GM19468 (cell line): ENCODE measurements at regions not wholly inside any gene's neighbourhood (a gene's known extent, or its start where the extent isn't known, plus 50 kb on each side); places are given as distances from the start of the nearest gene placed in this dataset.
A peak's percentile ranks its signal among the peaks of the same experiment; 100 is the strongest.

ENCODE experiments used
- ATAC-seq: cut with Tn5 transposase; IDR thresholded peaks from one replicate; pipeline ENCODE4 v1.9.1; 2021; ENCODE audit warnings: mild to moderate bottlenecking, moderate library complexity, moderate number of reproducible peaks; ENCODE audit not compliant: unreplicated experiment; ENCODE audit errors: extremely low read depth

DNA sequence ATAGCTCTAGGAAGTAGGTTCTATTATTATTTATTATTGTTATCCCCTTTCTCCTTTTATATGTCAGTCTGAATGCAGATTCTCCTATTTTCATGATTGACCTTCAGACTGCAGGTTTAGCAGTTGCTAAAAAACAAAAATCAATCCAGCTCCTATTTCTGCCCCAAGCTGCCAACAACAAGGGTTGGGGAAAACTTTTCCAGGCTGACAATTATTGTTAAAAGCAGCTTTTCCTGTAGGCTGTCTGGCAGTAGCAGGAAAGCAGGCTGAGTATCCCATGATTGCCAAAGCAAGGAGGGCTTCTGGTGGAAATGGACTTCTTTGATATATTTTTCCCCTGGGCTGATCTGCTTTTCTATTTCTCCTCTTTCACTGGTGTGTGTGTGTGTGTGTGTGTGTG, 78.0 kb upstream of the CTLA4 start:
- no peak for ATAC-seq

GRCh38 chr2:203790134-203790852, 77.3 kb upstream of the CTLA4 start:
- no peak for ATAC-seq

DNA sequence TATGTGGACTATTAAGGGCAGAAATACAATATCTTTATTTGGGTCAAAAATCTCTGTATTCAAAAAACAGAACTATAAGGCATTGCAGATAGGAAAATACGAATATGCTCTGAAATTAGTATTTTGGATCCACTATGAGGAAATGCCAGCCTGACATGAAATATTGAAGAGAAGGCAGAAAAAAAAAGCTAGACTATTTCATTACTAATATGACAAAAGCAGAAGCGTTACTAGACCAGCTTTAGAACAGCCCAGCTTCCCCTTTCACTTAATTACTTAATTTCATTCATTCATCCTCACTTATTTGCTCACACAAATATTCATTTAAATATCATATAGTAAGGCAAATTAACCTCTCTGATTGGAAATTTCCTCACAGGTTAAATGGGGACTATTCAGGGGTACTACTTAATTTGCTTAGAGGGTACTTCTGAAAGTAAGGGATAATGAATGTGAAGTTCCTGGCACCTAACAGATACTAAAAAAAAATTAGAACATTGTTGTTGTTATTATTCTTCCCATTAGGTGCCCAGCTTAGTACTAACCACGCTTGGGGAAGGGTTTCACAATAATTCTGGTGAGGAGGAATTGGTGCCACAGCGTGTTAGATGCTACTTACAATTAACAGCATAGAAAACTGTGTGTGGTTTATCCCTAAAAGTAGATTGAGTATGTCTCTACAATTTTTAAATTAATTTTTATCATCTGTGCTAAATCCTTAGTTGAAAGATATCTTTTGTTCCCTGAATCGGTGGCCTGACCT, 71.1 kb upstream of the CTLA4 start:
- no peak for ATAC-seq

DNA sequence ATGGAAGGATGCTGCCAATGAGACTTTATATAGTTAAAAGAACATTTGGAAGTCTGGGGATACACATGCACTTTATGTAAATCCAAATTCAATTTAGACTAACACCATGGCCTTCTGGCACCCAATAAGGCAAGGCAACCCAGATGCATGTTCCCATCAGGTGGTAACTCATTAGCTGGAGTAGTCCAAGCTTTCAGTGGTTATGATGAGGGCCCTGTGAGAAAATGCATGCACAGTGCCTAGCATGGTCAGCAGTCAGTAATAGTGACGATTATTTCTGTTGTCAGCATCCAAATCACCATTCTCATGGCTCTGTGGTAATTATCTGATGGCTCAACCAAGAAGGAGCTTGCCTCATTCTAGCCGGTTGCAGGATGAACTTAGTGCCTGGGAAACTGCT, 70.3 kb upstream of the CTLA4 start:
- ATAC-seq, result no peak

- no peak for ATAC-seq
Measured at GRCh38 chr2:203797712-203798111, 69.9 kb upstream of the CTLA4 start.

- ATAC-seq, result no peak
Measured at GRCh38 chr2:203798296-203799087, 69.1 kb upstream of the CTLA4 start.

GRCh38 chr2:203799908-203800307, 67.7 kb upstream of the CTLA4 start:
- peak; percentile 81 for ATAC-seq

DNA sequence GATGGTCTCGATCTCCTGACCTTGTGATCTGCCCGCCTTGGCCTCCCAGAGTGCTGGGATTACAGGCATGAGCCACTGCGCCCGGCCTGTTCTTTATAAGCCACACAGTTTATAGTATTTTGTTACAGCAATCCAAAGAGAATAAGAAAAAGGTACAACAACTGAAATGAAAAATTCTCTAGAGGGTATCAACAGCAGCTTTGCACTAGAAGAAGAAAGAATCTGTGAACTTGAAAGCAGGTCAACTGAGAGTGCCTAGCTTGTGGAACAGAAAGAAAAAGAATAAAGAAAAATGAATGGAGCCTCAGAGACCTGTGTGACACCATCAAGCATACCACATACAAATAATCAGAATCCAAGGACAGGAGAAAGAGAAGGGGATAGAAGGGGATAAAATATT, 66.8 kb upstream of the CTLA4 start:
- ATAC-seq, result no peak

GRCh38 chr2:203802342-203803052, 65.1 kb upstream of the CTLA4 start:
- no peak for ATAC-seq

- ATAC-seq, result no peak
Measured at GRCh38 chr2:203803053-203803429, 64.5 kb upstream of the CTLA4 start.

DNA sequence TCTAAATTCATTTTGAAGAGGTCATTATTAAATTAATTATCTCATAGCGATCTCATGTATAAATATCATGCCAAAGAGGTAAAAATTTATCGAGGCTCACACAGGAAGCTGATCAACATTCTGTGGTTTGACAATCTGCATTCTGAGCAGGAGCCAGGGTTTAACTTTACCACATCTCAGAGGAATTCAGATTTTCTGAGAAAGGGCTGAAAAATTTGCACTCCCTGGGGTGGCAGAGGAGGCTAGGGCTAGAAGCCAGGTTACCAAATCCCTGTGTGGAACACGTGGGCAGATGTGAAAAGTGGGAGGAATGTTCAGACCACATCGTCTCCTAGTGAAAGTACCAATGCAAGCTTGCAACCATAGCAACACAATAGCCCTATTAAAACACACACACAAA, 63.5 kb upstream of the CTLA4 start:
- no peak for ATAC-seq

DNA sequence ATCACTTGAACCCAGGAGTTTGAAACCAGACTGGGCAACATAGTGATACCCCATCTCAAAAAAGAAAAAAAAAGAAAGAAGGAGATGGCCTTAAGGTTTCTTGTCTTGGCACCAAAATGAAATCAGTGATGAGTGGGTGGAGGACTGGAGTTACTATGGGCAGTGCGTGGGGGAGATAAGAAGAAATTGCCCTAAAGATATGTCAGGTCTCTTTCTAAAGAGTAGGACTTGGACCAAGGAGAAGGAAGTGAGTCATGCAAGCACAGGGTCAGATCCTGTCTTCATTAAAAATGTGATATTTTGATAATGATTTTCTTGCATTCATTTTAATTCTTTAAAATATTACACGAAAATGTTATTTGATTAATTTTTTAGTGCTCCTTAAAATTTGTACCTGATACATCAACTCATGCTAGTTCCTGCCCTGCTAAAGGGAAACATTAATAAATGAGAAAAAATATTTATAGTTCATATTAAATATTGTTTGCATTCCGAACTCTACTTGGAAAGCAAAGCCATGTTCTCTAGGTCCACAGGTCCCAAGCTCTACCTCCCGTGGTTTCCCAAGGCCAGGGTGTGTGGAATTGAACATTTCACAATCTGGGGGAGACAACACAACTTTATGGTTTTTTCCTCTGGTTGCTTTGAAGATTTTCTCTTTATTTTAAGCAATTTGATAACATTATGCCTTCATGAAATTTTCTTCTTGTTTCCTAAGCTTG, 62.6 kb upstream of the CTLA4 start:
- no peak for ATAC-seq

DNA sequence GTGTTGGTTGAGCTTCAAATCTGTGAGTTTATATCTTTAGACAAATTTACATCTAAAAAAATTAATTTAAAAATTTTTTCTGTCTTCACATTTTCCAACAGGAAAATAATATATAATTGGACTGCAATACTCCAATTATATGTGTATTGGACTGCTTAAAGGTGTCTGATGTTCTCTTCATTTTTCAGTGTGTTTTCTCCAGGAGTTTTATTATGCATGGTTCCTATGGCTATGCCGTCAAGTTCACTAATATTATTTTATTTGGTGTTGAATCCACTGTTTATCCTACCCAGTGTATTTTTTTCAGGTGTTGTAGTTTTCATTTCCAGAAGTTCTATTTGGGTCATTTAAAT, 62.1 kb upstream of the CTLA4 start:
- no peak for ATAC-seq

DNA sequence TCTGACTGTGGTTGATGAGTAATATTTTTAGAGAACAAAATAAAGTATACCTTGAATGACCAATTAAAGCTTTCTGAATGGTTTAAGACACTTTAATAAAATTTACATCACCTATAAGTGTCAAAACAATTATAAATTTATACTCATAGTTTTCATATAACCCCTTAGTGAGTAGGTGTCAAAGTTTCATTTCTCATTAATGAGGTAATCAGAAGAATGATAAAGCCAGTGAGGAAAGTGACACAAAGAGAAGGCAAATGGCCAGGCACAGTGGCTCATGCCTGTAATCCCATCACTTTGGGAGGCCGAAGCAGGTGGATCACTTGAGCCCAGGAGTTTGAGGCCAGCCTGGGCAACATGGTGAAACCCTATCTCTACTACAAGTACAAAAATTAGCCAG, 60.8 kb upstream of the CTLA4 start:
- no peak for ATAC-seq

DNA sequence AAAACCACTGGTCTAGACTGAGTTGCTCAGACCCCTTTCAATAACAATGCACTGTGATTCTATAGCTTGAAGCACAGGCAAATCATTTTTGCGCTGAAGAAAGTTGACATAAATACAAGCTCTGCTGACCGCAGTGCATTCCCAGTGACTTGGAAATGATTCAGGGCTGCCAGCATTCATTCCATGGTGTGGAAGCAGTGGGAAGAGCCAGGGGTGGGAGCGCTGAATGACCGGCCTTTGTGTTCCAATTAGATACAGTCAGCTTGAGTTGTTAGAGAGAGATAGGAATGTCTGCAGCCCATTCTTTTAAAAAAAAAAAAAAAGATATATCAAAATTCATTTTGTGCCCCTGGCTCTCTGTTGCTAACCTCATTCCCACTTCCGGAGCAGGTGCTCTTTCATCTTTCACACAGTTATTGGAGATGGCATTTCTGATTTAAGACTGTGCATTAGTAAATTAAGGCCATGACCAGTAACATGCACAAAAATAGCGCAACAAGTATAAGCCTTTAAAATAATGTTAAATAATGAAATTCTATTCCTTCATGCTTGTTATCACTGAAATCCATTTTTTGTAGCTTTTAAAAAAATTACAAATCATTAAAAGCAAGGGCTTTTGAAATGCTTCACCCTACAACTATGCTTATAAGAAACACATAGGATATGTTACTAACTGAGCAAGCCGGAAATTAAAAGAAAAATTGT, 59.4 kb upstream of the CTLA4 start:
- no peak for ATAC-seq

- no peak for ATAC-seq
Measured at GRCh38 chr2:203809084-203809521, 58.5 kb upstream of the CTLA4 start.

DNA sequence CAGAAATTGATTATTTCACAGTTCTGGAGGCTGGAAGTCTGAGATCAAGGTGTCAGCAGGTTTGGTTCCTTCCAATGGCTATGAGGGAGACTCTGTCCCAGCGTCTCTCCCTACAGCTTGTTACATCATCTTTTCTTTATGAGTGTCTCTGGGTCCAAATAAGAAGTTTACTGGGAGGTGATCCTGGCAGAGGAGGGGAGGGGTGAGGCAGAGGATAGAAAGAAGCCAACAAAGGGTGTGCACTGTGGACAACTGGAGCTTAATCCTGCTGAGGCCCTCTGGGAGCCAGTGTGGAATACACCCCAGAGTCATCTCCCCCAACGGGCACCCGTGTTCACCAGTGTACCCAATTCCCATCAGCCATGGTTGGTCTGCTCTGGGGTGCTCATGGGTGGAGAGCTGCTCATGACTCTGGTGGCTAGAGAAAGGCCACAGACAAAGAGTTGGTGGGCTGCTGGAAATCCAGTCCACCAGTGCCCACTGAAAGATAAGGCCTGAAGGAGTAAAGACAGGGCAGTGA, 57.5 kb upstream of the CTLA4 start:
- ATAC-seq, result no peak

- peak; percentile 45 for ATAC-seq
Measured at GRCh38 chr2:203811491-203812221, 55.9 kb upstream of the CTLA4 start.
